ENCODE measurements at regions not wholly inside any gene's neighbourhood (a gene's known extent, or its start where the extent isn't known, plus 50 kb on each side); places are given as distances from the start of the nearest gene placed in this dataset.
"Not testable (repeated sequence)": the region's sequence is repeated elsewhere in the genome, so short reads cannot be mapped to it uniquely, and the experiment has no call there.

- no peaks in the 10 kb centered on the region for H3K27me3 ChIP-seq (ENCODE audit: insufficient read depth, low read length)
- no peak overlapping the region for H3K4me3 ChIP-seq (ENCODE audit: low read length)
- H3K36me3 ChIP-seq (ENCODE audit: insufficient read depth, low read length), result no peaks in the 10 kb centered on the region
- H3K4me1 ChIP-seq (ENCODE audit: insufficient read depth, low read length), result no peaks in the 10 kb centered on the region
- H3K27ac ChIP-seq (ENCODE audit: low read depth, low read length), result no peak overlapping the region
- no peaks in the 10 kb centered on the region for H3K9me3 ChIP-seq (ENCODE audit: insufficient read depth, low read depth, low read length)
- H3K9ac ChIP-seq (ENCODE audit: low read depth, low read length), result no peak overlapping the region
Measured at GRCh38 chr6:80508885-80509630, 402.6 kb downstream of the BCKDHB start.

- WGBS, result no CpG with 5 or more reads among the region's 3 CpGs
Measured at GRCh38 chr6:80504882-80505281, 398.4 kb downstream of the BCKDHB start.

GRCh38 chr6:80503660-80504059 is 397.2 kb downstream of the BCKDHB start:
- H3K27me3 ChIP-seq (ENCODE audit: insufficient read depth, low read length), result no peaks in the 10 kb centered on the region
- H3K9me3 ChIP-seq (ENCODE audit: insufficient read depth, low read depth, low read length), result no peaks in the 10 kb centered on the region
- H3K9ac ChIP-seq (ENCODE audit: low read depth, low read length), result no peak overlapping the region
- H3K4me1 ChIP-seq (ENCODE audit: insufficient read depth, low read length), result peaks cover 5% of the 10 kb centered on the region; the same call in 1 of the 2 replicates
- no peak overlapping the region for H3K4me3 ChIP-seq (ENCODE audit: low read length)
- WGBS, result 96% methylated on average over 2 of the region's 2 CpGs
- no peak overlapping the region for H3K27ac ChIP-seq (ENCODE audit: low read depth, low read length)
- no peaks in the 10 kb centered on the region for H3K36me3 ChIP-seq (ENCODE audit: insufficient read depth, low read length)

More at GRCh38 chr6:80504882-80505281, 398.4 kb downstream of the BCKDHB start:
- Histone ChIP-seq H3K4me1 (ENCODE audit: insufficient read depth, low read length) (peaks cover 4% of the 10 kb centered on the region; the same call in 1 of the 2 replicates), H3K27ac (ENCODE audit: low read depth, low read length) (no peak overlapping the region), H3K9me3 (ENCODE audit: insufficient read depth, low read depth, low read length) (no peaks in the 10 kb centered on the region), H3K9ac (ENCODE audit: low read depth, low read length) (no peak overlapping the region), H3K4me3 (ENCODE audit: low read length) (no peak overlapping the region), H3K36me3 (ENCODE audit: insufficient read depth, low read length) (no peaks in the 10 kb centered on the region), H3K27me3 (ENCODE audit: insufficient read depth, low read length) (no peaks in the 10 kb centered on the region)

GRCh38 chr6:80502871-80503270 is 396.4 kb downstream of the BCKDHB start:
- Histone ChIP-seq H3K4me3 (ENCODE audit: low read length) (no peak overlapping the region), H3K27ac (ENCODE audit: low read depth, low read length) (no peak overlapping the region)
- 100% methylated on average over 1 of the region's 1 CpG for WGBS

GRCh38 chr6:80501636-80502035 is 395.2 kb downstream of the BCKDHB start:
- no peak overlapping the region for H3K4me3 ChIP-seq (ENCODE audit: low read length)
- no peaks in the 10 kb centered on the region for H3K27me3 ChIP-seq (ENCODE audit: insufficient read depth, low read length)
- WGBS, result 93% methylated on average over 4 of the region's 4 CpGs
- no peaks in the 10 kb centered on the region for H3K36me3 ChIP-seq (ENCODE audit: insufficient read depth, low read length)
- no peaks in the 10 kb centered on the region for H3K9me3 ChIP-seq (ENCODE audit: insufficient read depth, low read depth, low read length)
- no peak overlapping the region for H3K9ac ChIP-seq (ENCODE audit: low read depth, low read length)
- peaks cover 5% of the 10 kb centered on the region; the same call in 1 of the 2 replicates for H3K4me1 ChIP-seq (ENCODE audit: insufficient read depth, low read length)
- no peak overlapping the region for H3K27ac ChIP-seq (ENCODE audit: low read depth, low read length)

More at GRCh38 chr6:80502871-80503270, 396.4 kb downstream of the BCKDHB start:
- Histone ChIP-seq H3K36me3 (ENCODE audit: insufficient read depth, low read length) (no peaks in the 10 kb centered on the region), H3K9ac (ENCODE audit: low read depth, low read length) (no peak overlapping the region), H3K27me3 (ENCODE audit: insufficient read depth, low read length) (no peaks in the 10 kb centered on the region), H3K9me3 (ENCODE audit: insufficient read depth, low read depth, low read length) (no peaks in the 10 kb centered on the region), H3K4me1 (ENCODE audit: insufficient read depth, low read length) (peaks cover 5% of the 10 kb centered on the region; the same call in 1 of the 2 replicates)

- whole genome bisulfite sequencing, result 66% methylated on average over 18 of the region's 18 CpGs
- not testable (repeated sequence) for H3K4me3 ChIP-seq (ENCODE audit: low read length)
Measured at GRCh38 chr6:80497696-80498486, 391.4 kb downstream of the BCKDHB start.

GRCh38 chr6:80489911-80490635 is 383.6 kb downstream of the BCKDHB start:
- WGBS, result 77% methylated on average over 1 of the region's 3 CpGs
- Histone ChIP-seq H3K4me3 (ENCODE audit: low read length) (no peak overlapping the region), H3K27ac (ENCODE audit: low read depth, low read length) (no peak overlapping the region), H3K4me1 (ENCODE audit: insufficient read depth, low read length) (no peaks in the 10 kb centered on the region), H3K27me3 (ENCODE audit: insufficient read depth, low read length) (no peaks in the 10 kb centered on the region), H3K36me3 (ENCODE audit: insufficient read depth, low read length) (no peaks in the 10 kb centered on the region), H3K9ac (ENCODE audit: low read depth, low read length) (no peak overlapping the region), H3K9me3 (ENCODE audit: insufficient read depth, low read depth, low read length) (no peaks in the 10 kb centered on the region)

More at GRCh38 chr6:80497696-80498486, 391.4 kb downstream of the BCKDHB start:
- H3K27ac ChIP-seq (ENCODE audit: low read depth, low read length); H3K4me1 ChIP-seq (ENCODE audit: insufficient read depth, low read length); H3K36me3 ChIP-seq (ENCODE audit: insufficient read depth, low read length); H3K27me3 ChIP-seq (ENCODE audit: insufficient read depth, low read length); H3K9ac ChIP-seq (ENCODE audit: low read depth, low read length); H3K9me3 ChIP-seq (ENCODE audit: insufficient read depth, low read depth, low read length): not testable (repeated sequence)

GRCh38 chr6:80488190-80488589 is 381.7 kb downstream of the BCKDHB start:
- no peak overlapping the region for H3K27ac ChIP-seq (ENCODE audit: low read depth, low read length)
- H3K27me3 ChIP-seq (ENCODE audit: insufficient read depth, low read length), result no peaks in the 10 kb centered on the region
- no peaks in the 10 kb centered on the region for H3K36me3 ChIP-seq (ENCODE audit: insufficient read depth, low read length)
- H3K4me3 ChIP-seq (ENCODE audit: low read length), result no peak overlapping the region
- no peak overlapping the region for H3K9ac ChIP-seq (ENCODE audit: low read depth, low read length)
- no peaks in the 10 kb centered on the region for H3K9me3 ChIP-seq (ENCODE audit: insufficient read depth, low read depth, low read length)
- 94% methylated on average over 2 of the region's 2 CpGs for WGBS
- no peaks in the 10 kb centered on the region for H3K4me1 ChIP-seq (ENCODE audit: insufficient read depth, low read length)

- H3K9ac ChIP-seq (ENCODE audit: low read depth, low read length); H3K27me3 ChIP-seq (ENCODE audit: insufficient read depth, low read length); H3K4me1 ChIP-seq (ENCODE audit: insufficient read depth, low read length); H3K27ac ChIP-seq (ENCODE audit: low read depth, low read length); H3K4me3 ChIP-seq (ENCODE audit: low read length); H3K36me3 ChIP-seq (ENCODE audit: insufficient read depth, low read length); H3K9me3 ChIP-seq (ENCODE audit: insufficient read depth, low read depth, low read length): not testable (repeated sequence)
- 94% methylated on average over 12 of the region's 12 CpGs for WGBS
Measured at GRCh38 chr6:80485494-80485893, 379.0 kb downstream of the BCKDHB start.

GRCh38 chr6:80482056-80482455 is 375.6 kb downstream of the BCKDHB start:
- Histone ChIP-seq H3K9ac (ENCODE audit: low read depth, low read length) (no peak overlapping the region), H3K9me3 (ENCODE audit: insufficient read depth, low read depth, low read length) (no peaks in the 10 kb centered on the region), H3K4me1 (ENCODE audit: insufficient read depth, low read length) (peaks cover 3% of the 10 kb centered on the region; the same call in 1 of the 2 replicates), H3K27ac (ENCODE audit: low read depth, low read length) (no peak overlapping the region), H3K36me3 (ENCODE audit: insufficient read depth, low read length) (no peaks in the 10 kb centered on the region), H3K27me3 (ENCODE audit: insufficient read depth, low read length) (no peaks in the 10 kb centered on the region), H3K4me3 (ENCODE audit: low read length) (no peak overlapping the region)
- WGBS, result 97% methylated on average over 3 of the region's 3 CpGs
